HG03103 (cell line): ENCODE measurements at regions not wholly inside any gene's neighbourhood (a gene's known extent, or its start where the extent isn't known, plus 50 kb on each side); places are given as distances from the start of the nearest gene placed in this dataset.
"Not testable (repeated sequence)": the region's sequence is repeated elsewhere in the genome, so short reads cannot be mapped to it uniquely, and the experiment has no call there.

Source experiments
- ATAC-seq: cut with Tn5 transposase; IDR thresholded peaks from one replicate; pipeline ENCODE4 v1.9.1; 2021; ENCODE audit warnings: low read depth; ENCODE audit not compliant: unreplicated experiment

DNA sequence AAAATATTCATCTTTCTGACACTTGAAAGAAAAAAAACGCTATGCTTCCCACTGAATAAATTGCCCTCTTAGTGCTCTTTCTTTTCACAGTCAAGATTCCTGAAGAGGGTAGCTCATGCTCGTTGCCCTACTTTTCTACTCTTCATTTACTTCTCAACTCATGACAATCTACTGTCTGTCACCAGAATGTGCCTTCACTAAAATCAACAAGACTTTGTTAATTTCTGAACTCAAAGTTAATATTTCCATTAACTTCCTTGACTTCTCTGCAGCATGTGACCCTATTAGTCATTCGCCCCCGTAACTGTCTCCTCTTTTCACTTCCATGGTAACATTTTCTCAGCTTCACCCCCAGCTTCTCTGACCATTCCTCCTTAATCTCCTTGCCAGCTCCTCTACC is 98.9 kb upstream of the MAPRE2 start:
- no peak for ATAC-seq

GRCh38 chr18:34942975-34943374 is 98.2 kb upstream of the MAPRE2 start:
- ATAC-seq: no peak

DNA sequence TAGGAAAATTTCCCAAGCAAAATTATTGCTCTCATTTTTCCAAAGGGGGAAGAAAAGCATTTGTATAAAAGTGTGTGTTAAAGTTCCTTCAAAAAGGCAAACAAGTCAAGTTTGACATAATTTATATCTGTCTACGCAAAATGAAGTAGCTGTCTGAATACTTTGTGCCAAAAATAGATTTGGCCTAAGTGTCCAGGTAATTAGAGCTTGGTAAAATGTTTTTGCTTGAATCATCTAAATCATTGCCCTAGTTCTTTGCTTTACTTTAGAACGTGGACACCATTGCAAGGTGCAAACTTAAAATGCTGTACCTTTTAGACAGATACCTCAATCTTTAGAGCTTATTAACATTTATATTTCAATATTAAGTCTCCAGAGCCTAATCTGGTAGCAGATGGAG is 97.6 kb upstream of the MAPRE2 start:
- no peak for ATAC-seq

GRCh38 chr18:34947711-34948125 is 93.5 kb upstream of the MAPRE2 start:
- ATAC-seq: no peak

DNA sequence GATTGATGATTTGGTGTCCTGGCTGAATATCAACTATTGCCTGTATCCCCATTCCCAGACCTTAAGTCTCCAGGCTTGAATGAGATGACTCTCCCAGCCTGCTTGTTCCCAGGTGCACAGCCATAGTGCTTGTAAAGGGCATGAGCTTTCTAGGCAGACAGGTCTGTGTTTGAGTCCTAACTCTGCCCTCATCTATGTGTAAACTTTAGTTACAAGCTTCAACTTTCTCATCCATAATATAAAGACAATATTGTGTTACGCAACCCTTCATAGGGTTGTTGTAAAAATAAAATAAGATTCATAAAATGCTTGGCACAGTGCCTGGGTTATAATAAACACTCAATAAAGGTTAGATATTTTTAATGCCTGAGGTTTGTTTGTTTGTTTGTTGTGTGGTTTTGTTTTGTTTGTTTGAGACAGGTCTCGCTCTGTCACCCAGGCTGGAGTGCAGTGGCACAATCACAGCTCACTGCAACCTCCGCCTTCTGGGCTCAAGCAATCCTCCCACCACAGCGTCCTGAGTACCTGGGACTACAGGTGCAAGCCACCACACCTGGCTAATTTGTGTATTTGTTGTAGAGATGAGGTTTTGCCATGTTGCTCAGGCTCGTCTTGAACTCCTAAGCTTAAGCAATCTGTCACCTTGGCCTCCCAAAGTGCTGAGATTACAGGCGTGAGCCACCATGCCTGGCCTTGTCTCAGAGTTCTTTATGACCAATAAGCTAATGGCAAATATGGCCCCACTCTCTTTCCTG is 89.4 kb upstream of the MAPRE2 start:
- ATAC-seq: no peak

DNA sequence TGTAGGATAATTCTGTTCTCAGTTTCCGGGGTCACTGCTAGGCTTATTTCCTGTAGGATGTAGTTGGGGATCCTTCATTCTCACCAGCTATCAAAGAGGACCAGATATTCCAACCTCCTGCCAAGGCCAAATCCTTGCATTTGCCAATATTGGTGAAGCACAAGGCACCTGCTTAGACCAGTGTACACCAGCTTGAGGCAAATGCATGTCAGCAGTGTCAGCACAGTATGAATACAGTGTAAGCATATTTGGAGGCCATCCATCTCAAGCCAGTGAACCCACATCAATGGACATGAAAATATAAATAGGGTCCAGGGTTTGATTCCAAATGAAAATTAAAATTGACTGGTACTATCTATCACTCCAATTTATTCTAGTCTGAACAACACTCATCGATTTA is 88.0 kb upstream of the MAPRE2 start:
- no peak for ATAC-seq

DNA sequence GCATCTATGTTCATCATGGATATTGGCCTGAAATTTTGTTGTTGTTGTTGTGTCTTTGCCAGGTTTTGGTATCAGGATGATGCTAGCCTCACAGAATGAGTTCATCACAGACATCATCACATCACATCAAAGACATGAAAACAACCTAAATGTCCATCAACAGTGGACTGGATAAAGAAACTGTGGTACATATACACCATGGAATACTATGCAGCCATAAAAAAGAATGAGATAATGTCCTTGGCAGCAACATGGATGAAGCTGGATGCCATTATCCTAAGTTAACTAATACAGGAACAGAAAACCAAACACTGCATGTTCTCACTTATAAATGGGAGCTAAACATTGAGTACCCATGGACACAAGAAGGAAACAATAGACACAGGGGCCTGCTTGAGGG is 85.7 kb upstream of the MAPRE2 start:
- not testable (repeated sequence) for ATAC-seq

GRCh38 chr18:34956663-34957062 is 84.5 kb upstream of the MAPRE2 start:
- no peak for ATAC-seq

GRCh38 chr18:34957119-34957863 is 83.9 kb upstream of the MAPRE2 start:
- ATAC-seq: no peak

- ATAC-seq: no peak
Observed at GRCh38 chr18:34957864-34958259, 83.4 kb upstream of the MAPRE2 start.

DNA sequence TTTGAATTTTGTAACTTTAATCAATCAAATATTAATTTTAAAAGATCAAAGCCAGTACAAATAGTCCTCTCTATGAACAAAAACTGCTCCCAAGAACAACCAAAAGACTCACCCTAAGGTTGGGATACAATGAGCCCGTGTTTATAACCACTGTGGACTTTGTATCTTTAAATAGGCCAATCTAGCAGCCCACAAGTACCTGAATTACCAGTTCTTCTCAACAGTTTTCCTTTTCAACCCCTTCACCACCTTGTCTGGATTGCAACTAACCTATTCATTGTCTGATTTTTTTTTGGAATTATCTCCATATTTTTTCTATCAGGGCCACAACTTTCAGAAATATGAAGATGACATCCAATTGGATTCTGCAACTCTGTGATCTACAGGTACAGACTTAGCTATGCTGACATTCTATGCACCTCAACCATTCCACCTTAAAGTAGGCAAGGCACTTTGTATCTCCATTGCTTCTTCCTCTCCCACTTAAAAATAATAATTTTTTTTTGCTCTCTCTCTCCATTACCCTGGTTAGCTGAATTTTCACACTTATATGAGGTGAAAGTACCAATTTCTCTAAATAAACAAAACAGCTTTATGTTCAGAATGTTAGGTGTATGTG is 81.9 kb upstream of the MAPRE2 start:
- no peak for ATAC-seq

- ATAC-seq: no peak
Observed at GRCh38 chr18:34959989-34960388, 81.2 kb upstream of the MAPRE2 start.

GRCh38 chr18:34965108-34965507 is 76.1 kb upstream of the MAPRE2 start:
- ATAC-seq: no peak

DNA sequence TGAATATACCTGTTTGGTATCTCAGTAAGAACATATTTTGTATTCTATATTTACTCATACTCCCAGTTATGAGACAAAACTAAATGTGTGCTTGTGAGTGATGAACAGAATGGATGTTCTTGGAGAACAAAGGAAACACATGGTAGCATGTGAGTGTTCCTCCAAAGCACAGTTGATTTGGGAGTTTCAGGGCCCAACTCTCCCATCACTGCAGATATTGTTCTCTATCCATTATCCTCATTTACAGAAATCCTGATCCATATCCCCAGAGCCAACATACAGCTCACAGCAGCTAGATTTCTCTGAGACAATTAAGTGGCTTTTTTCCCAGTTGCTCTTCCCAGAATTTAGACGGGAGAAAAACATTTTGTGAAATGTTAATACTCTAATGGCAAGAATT is 75.6 kb upstream of the MAPRE2 start:
- no peak for ATAC-seq

DNA sequence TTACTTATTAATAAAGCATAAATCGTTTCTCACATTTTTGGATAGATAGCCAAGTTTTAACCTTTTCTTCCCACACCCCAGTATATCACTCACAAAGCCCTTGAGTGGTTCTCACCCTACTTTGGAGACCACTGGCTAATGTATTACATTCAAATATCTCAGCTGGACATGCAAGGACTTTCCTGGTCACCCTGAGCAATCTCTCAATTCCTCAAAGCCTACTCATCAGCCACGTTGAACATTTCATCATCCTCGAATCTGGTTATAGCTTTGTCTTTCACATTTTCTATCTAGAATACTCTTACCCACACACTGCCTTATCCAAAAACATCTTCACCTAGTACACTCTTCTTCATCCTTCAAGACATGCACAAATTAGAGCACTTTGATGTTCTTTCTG is 71.1 kb upstream of the MAPRE2 start:
- ATAC-seq: no peak

- ATAC-seq: no peak
Observed at GRCh38 chr18:34971313-34971712, 69.9 kb upstream of the MAPRE2 start.

DNA sequence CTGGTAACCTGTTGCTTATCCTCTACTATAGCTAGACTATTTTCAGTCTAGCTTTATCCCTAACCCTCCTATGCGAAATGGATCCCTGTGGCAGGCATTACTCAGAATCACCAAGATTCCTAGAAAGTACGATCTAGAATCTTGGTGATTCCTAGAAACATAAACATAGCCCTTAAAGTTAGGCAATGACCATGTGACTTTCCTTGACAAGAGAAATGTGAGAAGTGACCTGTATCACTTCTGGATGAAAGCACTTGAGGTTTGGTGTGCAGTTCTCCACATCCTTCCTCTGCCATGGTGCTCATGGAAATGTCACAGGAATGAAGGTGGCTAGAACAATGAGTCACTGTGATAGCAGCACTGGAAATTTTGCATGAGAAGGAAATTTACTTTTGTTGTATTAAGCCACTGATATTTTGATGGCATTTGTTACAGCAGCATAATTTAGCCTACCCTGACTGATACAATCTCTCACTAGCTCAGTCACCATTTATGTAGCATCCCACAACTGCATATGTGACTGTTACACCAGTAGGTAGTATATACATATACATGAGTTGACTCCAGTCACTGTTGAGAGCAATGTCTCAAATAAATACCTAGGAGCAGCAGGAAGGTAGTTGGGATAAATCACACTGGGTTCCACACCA is 68.3 kb upstream of the MAPRE2 start:
- ATAC-seq: no peak

GRCh38 chr18:34976123-34976522 is 65.1 kb upstream of the MAPRE2 start:
- ATAC-seq: no peak

DNA sequence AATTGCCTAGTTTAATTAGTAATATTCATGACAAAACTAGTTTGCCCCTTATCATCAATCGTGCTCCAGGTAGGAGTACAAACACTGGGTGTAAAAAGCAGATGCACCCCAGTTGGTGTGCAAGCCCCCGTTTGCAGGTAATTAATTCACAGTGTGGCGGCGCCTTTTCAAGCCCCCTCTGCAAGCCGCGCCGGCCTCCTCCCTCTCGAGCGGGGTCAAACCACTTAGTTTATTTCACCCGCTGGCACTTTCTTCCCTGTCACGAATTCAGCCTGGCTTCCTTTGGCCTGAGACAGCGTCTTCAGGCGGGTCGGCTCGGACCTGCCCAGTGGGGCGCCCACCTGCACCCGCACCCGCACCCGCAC is 64.7 kb upstream of the MAPRE2 start:
- no peak for ATAC-seq

- peak; percentile 71 for ATAC-seq
Observed at GRCh38 chr18:34976899-34977837, 64.0 kb upstream of the MAPRE2 start.
